ENCODE measurements at regions not wholly inside any gene's neighbourhood (a gene's known extent, or its start where the extent isn't known, plus 50 kb on each side); places are given as distances from the start of the nearest gene placed in this dataset.
A peak's percentile ranks its signal among the peaks of the same experiment; 100 is the strongest.

GRCh38 chr1:60936591-60937342, 145.6 kb upstream of the NFIA start:
- H3K36me3 ChIP-seq = no peaks in the 10 kb centered on the region
- WGBS, 4 donors = 78 to 88% (median 83%) methylated on average over 4 of the region's 4 CpGs
- H3K4me3 ChIP-seq = no peak overlapping the region
- H3K9me3 ChIP-seq = no peaks in the 10 kb centered on the region
- DNase-seq (no peak), ATAC-seq (no peak)
- intact Hi-C loops (cut with DNase I) = no loop called here
- H3K4me1 ChIP-seq = peaks cover 0 to 18% (median 5%) of the 10 kb centered on the region in 12 donors
- TF ChIP-seq, protein P1, sequence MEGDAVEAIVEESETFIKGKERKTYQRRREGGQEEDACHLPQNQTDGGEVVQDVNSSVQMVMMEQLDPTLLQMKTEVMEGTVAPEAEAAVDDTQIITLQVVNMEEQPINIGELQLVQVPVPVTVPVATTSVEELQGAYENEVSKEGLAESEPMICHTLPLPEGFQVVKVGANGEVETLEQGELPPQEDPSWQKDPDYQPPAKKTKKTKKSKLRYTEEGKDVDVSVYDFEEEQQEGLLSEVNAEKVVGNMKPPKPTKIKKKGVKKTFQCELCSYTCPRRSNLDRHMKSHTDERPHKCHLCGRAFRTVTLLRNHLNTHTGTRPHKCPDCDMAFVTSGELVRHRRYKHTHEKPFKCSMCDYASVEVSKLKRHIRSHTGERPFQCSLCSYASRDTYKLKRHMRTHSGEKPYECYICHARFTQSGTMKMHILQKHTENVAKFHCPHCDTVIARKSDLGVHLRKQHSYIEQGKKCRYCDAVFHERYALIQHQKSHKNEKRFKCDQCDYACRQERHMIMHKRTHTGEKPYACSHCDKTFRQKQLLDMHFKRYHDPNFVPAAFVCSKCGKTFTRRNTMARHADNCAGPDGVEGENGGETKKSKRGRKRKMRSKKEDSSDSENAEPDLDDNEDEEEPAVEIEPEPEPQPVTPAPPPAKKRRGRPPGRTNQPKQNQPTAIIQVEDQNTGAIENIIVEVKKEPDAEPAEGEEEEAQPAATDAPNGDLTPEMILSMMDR (IDR thresholded peaks at IDR 0.05) = no peak
- TF ChIP-seq POLR2A (IDR thresholded peaks at IDR 0.05) = no peak
- no peak overlapping the region for H3K27ac ChIP-seq
- no peaks in the 10 kb centered on the region for H3K27me3 ChIP-seq

DNA sequence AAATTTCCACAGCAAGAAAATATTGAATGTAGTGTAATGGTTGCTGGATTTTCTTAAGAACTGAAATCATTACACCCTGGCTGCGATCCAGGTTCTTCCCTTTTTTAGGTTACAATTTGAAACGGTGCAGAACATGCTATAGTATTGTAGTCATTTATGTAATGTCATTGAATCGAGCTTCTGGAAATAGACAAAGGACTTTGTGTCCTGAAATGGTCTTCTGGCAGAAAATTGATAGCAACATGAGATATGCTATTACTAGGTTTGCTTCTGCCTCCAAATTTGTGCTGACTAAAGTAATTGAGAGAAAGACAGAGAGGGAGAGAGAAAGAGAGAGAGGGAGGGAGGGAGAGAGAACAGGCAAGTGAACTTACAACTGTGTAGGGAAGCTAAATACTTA, 146.2 kb upstream of the NFIA start:
- no peak overlapping the region for H3K4me3 ChIP-seq
- no peak overlapping the region for H3K27ac ChIP-seq
- H3K27me3 ChIP-seq = no peaks in the 10 kb centered on the region
- 19 to 23% (median 21%) methylated on average over 3 of the region's 3 CpGs for WGBS, 4 donors
- intact Hi-C loops (cut with DNase I) = no loop called here
- H3K4me1 ChIP-seq = peaks cover 0 to 18% (median 5%) of the 10 kb centered on the region in 12 donors
- ATAC-seq = peak in 1 of 4 donors; percentile 31
- H3K36me3 ChIP-seq = no peaks in the 10 kb centered on the region
- no peak for TF ChIP-seq POLR2A (IDR thresholded peaks at IDR 0.05)
- TF ChIP-seq, protein P1 (IDR thresholded peaks at IDR 0.05) = no peak
- H3K9me3 ChIP-seq = no peaks in the 10 kb centered on the region
- no peak for DNase-seq

GRCh38 chr1:60935599-60936110, 146.7 kb upstream of the NFIA start:
- H3K27ac ChIP-seq = no peak overlapping the region
- 49 to 62% (median 52%) methylated on average over 1 of the region's 1 CpG for WGBS, 4 donors

DNA sequence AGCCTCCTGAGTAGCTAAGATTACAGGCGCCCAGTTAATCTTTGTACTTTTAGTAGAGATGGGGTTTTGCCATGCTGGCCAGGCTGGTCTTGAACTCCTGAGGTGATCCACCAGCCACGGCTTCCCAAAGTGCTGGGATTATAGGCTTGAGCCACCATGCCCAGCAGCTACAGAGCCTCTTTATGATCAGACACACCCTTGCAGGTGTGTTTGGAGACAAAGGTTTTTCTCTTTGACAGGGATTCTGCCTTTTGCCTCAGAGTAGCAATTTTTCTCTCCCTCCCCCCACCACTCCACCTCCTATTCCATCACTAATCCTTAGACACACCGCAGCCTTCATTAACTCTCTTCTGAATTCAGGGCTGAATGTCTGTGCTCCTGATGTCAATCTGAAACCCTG, 152.2 kb upstream of the NFIA start:
- no peak for DNase-seq
- WGBS, 4 donors = 95 to 99% (median 97%) methylated on average over 3 of the region's 3 CpGs
- ATAC-seq = no peak
- TF ChIP-seq, protein P1 (IDR thresholded peaks at IDR 0.05) = no peak
- no peak for TF ChIP-seq POLR2A (IDR thresholded peaks at IDR 0.05)
- Histone ChIP-seq H3K4me1 (peaks cover 0 to 7% (median 4%) of the 10 kb centered on the region in 12 donors), H3K27ac (no peak overlapping the region), H3K36me3 (no peaks in the 10 kb centered on the region), H3K4me3 (no peak overlapping the region), H3K27me3 (no peaks in the 10 kb centered on the region), H3K9me3 (no peaks in the 10 kb centered on the region)
- intact Hi-C loops (cut with DNase I) = no loop called here

More at GRCh38 chr1:60935599-60936110, 146.7 kb upstream of the NFIA start:
- DNase-seq (no peak), ATAC-seq (no peak)
- intact Hi-C loops (cut with DNase I) = no loop called here
- Histone ChIP-seq H3K4me1 (peaks cover 0 to 18% (median 5%) of the 10 kb centered on the region in 12 donors), H3K4me3 (no peak overlapping the region), H3K36me3 (no peaks in the 10 kb centered on the region), H3K27me3 (no peaks in the 10 kb centered on the region), H3K9me3 (no peaks in the 10 kb centered on the region)
- TF ChIP-seq, protein P1 (IDR thresholded peaks at IDR 0.05) = no peak
- TF ChIP-seq POLR2A (IDR thresholded peaks at IDR 0.05) = no peak
